ENCODE measurements at regions not wholly inside any gene's neighbourhood (a gene's known extent, or its start where the extent isn't known, plus 50 kb on each side); places are given as distances from the start of the nearest gene placed in this dataset.
"Not testable (repeated sequence)": the region's sequence is repeated elsewhere in the genome, so short reads cannot be mapped to it uniquely, and the experiment has no call there.

DNA sequence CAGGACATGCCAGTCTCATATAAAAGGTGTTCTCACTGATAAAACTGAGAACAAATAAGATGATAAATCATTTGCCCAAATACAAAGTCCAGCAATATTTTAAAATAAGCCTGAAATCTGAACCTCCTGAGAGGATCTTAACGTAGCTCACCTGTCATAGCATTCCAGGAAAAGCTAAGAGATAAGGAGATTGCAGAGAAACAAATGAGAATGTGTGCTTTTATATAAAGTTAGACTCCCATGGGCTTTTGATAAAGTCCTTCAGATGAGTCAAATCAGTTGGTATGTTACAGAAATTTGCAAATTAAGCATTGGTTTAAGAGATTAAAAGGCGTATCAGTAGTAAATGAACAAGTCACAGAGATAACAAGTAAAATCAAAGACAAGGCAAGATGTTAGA, 452.9 kb upstream of the CHAC2 start:
- no peak overlapping the region for H3K4me3 ChIP-seq (ENCODE audit: low read depth, low read length)
- DNase-seq (ENCODE audit: low read depth), result no peak

DNA sequence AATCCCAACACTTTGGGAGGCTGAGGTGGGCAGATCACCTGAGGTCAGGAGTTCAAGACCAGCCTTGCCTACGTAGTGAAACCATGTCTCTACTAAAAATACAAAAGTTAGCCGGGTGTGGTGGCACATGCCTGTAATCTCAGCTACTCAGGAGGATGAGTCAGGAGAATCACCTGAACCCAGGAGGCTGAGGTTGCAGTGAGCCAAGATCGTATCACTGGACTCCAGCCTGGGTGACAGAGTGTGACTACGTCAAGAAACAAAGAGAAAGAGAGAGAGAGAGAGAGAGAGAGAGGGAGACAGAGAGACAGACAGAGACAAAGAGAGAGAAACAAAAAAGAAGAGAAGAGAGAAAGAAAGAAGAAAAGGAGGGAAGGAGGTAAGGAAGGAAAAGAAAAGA, 454.0 kb upstream of the CHAC2 start:
- not testable (repeated sequence) for H3K4me3 ChIP-seq (ENCODE audit: low read depth, low read length); DNase-seq (ENCODE audit: low read depth)

DNA sequence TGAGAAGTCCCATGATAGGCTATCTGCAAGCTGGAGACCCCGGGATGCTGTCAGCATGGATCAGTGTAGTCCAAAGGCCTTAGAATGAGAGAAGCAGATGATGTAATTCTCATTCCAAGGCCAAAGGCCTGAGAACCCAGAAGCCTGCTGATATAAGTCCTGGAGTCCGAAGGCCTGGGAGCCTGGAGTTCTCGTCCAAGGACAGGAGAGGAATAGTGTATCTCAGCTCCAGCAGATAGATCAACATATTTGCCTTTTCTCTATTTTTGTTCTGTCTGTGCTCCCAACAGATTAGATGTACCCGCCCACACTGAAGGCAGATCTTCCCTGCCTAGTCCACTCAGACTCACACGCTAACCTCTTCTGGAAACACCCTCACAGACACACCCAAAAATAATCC, 454.9 kb upstream of the CHAC2 start:
- H3K4me3 ChIP-seq (ENCODE audit: low read depth, low read length), result no peak overlapping the region
- no peak for DNase-seq (ENCODE audit: low read depth)

DNA sequence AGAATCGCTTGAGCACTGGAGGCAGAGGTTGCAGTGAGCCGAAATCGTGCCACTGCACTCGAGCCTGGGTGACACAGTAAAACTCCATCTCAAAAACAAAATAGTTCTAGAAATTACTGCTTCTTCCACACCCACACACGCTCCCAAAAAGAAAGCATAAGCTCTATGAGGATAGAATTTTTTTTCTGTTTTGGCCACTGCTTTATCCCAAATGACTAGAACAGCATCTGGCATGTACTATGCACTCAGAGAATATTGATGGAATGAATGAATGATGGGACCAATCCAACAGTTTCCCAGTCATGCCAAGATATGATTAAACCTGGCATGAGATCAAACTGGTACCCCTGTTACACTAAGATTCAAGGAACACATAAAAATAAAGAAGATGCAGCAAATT, 455.4 kb upstream of the CHAC2 start:
- H3K4me3 ChIP-seq (ENCODE audit: low read depth, low read length), result no peak overlapping the region
- no peak for DNase-seq (ENCODE audit: low read depth)

DNA sequence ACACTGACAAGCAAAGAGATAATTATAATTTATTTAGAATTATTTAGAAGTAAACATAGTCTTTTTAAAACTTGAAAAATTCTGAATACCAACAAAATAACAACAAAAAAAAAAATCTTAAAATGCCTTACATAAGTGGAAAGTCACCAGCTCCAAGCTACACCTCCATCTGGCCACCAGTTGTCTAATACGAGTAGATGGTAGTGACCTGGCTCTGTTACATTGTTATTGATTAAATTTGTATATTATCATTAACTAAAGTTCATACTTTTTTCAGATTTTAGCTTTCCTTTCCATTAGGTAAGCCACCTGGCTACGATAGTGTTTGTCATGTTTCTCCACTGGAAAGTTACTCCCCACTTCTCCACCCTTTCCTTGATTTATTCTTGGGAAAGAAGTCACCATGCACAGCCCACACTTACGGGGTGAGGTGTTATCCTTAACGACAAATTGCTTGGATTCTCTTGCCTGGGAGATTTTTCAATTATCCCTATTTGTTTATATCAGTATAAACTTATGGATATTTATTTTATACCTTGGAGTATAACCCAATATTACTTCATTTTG, 464.5 kb upstream of the CHAC2 start:
- no peak for DNase-seq (ENCODE audit: low read depth)
- H3K4me3 ChIP-seq (ENCODE audit: low read depth, low read length), result no peak overlapping the region

DNA sequence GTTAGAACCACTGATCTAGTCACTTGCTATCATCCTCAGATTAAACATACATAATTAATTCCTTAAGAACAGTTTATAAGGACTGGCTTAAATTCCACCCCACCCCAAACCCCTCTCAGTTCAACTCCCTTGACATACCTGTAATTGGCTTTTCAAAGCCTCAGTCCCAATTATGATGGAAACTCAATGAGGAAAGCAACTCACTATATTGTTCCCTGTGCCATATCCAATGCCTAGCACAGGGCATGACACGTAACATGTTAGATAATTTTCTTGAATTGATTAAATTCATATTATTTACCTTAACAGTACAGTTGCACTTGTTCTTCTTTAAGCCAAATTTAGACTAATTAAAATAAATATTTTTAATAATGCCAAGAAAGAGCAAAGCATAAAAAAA, 465.1 kb upstream of the CHAC2 start:
- DNase-seq (ENCODE audit: low read depth), result no peak
- H3K4me3 ChIP-seq (ENCODE audit: low read depth, low read length), result no peak overlapping the region

DNA sequence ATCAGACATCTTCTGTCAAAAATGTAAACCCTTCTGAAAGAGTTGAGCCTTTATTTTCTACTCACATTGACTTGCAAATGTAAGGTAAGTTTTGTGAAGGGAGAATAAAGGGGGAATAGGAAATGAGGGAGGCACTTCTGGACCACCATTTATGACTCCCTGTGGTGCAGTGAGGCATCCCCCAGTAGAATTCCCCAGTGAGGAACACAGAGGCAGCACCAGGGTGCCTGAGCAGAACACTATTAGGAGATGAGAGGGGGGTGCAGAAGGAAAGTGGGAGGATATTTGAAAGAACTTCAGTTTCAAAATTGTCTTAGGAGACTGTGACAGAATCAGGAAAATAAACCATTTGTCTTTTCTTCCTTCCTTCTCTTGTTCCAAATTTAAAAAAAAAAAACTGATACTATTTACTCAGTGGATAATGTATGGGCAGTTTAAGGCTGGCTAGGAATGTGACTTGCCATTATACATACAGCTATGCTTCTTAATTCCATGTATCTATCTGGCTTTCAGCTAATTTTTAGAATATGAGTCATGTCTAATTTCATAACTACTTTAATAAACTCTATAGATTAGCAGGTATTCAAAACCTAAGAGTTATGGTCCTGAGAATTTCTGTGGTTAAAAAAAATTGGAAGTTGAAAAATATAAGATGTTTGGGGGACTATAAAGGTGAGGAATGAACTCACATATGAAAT, 478.1 kb upstream of the CHAC2 start:
- no peak overlapping the region for H3K4me3 ChIP-seq (ENCODE audit: low read depth, low read length)
- no peak for DNase-seq (ENCODE audit: low read depth)

DNA sequence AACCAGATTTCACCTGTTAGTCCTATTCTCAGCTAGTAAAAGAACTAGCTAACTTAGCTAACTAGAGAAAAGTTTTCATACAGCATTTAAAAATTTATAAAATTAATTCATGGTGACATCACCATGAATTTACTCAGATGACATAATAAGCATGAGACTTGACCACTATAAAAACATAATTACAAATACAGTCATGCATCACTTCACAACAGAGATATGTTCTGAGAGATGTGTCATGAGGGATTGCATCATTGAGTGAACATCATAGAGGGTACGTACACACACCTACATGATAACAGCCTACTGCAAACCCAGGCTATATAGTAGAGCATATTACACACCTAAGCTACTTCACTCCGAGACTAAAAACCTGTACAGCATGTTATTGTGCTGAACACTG, 481.3 kb upstream of the CHAC2 start:
- peak; percentile 1 for DNase-seq (ENCODE audit: low read depth)
- H3K4me3 ChIP-seq (ENCODE audit: low read depth, low read length), result no peak overlapping the region

DNA sequence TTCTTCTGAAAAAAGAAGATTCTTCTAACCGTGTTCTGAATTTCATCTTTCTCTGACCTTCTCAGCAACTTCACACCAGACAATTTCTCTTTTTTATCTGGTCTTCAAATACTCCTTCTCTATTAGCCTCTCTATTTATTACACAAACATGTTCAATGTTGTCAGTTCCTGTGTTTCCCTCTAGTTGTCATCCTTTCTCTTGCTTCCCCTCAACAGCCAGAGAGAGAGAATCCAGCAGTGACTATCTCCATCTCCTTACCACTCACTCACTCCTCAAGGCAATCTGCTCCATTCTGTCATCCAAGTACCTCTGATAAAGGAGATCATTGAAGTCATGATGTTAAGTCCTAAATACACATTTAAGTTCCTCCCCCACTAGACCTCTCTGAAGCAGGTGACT, 491.9 kb upstream of the CHAC2 start:
- H3K4me3 ChIP-seq (ENCODE audit: low read depth, low read length), result no peak overlapping the region
- no peak for DNase-seq (ENCODE audit: low read depth)

DNA sequence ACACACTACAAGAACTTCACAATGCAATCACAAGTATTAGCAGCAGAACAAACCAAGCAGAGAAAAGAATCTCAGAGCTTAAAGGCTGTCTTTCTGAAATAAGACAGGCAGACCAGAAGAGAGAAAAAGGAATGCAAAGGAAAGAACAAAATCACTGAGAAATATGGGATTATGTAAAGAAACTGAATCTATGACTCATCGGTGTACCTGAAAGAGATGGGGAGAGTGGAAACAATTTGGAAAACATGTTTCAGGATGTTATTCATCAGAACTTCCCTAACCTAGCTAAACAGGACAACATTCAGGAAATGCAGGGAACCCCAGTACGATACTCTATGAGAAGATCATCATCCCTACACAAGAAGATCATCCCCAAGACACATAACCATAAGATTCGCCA, 499.0 kb upstream of the CHAC2 start:
- no peak for DNase-seq (ENCODE audit: low read depth)
- H3K4me3 ChIP-seq (ENCODE audit: low read depth, low read length), result no peak overlapping the region

DNA sequence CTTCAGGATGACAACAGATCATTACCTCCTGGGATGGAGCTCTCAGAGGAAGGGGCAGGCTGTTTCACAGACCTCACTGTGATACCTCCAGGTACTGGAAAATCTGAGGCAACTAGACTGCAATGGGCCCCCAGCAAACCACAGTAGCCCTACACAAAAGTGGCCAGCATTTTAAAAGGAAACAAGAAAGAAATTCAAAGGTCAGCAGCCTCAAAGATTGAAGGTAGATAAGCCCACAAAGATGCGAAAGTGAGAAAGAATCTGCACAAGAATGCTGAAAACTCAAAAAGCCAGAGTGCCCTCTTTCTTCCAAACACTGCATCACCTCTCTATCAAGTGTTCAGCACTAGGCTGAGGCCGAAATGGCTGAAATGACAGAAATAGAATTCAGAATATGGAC, 499.5 kb upstream of the CHAC2 start:
- DNase-seq (ENCODE audit: low read depth), result no peak
- no peak overlapping the region for H3K4me3 ChIP-seq (ENCODE audit: low read depth, low read length)

DNA sequence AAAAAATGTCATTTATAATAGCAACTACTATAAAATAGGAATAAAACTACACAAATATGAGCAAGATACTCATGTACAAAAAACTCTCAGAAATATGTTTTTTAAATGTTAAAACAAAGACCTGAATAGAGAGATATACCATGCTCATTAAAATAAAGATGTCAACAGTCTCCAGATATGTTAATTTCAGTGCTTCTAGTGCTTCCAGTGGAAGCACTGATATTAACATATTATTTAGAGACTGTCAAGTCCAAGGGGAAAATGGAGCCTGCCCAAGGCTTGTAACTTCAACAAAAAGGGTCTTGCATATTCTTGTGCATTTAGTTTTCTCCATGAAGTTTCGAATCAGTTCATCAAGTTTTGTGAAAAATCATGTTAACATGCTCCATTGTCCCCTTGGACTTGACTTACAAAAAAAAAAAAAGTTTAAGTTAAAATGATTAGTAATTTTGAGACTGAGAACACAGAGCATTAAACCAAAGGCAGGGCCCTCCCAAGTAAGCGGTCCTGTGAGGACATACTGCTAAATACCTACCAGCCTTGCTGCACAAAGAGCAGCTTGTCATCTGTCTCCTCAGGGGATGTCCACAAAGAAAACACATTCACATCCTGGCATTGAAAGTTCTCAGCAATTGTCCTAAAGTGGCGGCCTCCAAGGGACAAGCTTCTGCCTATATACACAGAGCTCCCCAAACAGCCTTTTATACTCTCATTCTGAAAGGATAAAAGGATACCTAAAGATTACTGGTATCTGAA, 501.9 kb upstream of the CHAC2 start:
- no peak for DNase-seq (ENCODE audit: low read depth)

DNA sequence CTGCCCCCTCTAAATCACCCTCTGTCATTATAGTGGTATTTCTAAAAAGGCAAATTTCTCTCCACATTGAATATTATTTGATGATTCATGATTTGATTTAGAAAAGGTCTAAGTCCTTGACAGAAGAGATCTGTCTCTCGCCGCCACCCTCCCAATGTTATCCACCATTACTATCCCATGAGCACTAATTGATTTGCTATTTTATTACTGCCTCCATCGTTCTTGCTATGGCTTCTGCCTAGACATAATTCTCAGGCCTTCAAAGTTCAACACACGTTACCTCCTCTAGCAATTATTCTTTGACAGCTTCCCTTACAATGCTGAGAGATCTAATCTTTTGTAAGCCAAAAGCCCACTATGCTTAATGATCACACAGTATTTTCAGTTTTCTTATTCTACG, 507.0 kb upstream of the CHAC2 start:
- DNase-seq (ENCODE audit: low read depth), result no peak
- no peak overlapping the region for H3K4me3 ChIP-seq (ENCODE audit: low read depth, low read length)

More for the DNA sequence above, 501.9 kb upstream of the CHAC2 start:
- no peak overlapping the region for H3K4me3 ChIP-seq (ENCODE audit: low read depth, low read length)

DNA sequence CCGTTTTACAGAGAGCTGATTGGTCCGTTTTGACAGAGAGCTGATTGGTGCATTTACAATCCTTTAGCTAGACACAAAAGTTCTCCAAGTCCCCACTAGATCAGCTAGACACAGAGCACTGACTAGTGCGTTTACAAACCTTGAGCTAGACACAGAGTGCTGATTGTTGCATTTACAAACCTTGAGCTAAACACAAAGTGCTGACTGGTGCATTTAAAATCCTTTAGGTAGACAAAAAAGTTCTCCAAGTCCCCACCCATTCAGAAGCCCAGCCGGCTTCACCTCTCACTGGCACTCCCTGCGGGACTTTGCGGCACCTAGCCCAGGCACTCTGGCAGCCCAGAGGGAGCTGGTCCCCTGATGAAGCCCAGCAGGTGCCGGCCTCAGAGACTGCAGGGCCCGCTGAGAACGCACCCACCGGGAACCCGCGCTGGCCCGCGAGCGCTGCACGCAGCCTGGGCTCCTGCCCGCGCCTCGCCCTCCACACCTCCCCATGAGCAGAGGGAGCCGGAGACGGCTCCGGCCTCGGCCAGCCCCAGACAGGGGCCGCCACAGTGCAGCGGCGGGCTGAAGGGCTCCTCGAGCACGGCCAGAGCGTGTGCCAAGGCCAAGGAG, 508.1 kb upstream of the CHAC2 start:
- DNase-seq (ENCODE audit: low read depth), result no peak
- no peak overlapping the region for H3K4me3 ChIP-seq (ENCODE audit: low read depth, low read length)

DNA sequence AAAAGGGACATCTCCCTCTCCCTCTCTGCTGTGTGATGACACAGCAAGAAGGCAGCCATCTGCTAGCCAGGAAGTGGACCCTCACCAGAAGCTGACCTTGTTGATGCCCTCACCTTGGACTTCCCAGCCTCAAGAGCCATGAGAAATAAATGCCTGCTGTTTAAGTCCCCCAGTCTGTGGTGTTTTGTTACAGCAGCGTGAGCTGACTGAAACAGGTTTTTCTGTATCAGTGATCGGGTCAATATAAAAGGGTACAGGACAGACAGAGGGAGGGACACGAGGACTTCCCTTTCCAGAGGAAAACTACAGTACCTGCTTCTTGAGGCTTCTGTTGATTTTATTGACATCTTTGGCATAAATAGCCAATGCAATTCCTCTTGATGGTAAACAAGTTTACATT, 510.3 kb upstream of the CHAC2 start:
- no peak for DNase-seq (ENCODE audit: low read depth)
- no peak overlapping the region for H3K4me3 ChIP-seq (ENCODE audit: low read depth, low read length)

DNA sequence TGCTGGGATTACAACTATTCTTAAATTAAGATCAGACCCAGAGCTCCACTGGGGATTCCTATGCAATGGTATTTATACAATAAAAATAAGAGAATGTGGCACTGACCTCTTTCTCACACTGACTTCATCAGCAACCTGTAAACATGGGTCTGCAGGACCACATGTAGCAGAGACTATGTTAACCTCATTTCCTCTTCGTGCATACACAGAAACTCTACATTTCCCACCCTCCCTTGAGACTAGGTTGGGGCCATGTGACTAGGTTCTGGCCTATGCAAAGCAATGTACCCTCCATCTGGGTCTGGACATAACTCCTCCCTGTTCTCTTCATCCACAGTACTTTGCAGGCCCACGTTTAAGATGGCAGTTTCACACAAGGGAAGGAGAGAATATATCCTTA, 514.4 kb upstream of the CHAC2 start:
- no peak overlapping the region for H3K4me3 ChIP-seq (ENCODE audit: low read depth, low read length)
- DNase-seq (ENCODE audit: low read depth), result no peak

DNA sequence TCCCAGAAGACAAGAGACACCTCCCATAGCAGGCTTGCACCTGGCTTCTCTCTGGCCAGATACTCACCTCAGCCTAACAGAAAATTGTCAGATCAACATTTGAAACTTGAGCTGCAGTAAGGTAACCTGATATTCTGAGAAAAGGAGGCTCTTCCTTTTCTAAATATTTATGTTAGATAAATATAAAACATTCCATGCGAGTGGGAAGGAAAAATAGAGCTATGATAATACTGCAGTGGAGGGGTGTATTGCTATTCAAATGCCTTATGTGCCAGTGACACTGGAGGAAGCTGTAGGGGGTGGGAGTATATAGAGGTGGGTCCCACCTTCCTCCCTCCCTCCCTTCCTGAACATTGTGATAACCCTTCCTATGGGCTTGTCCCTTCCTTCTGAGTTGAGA, 515.5 kb upstream of the CHAC2 start:
- no peak for DNase-seq (ENCODE audit: low read depth)
- no peak overlapping the region for H3K4me3 ChIP-seq (ENCODE audit: low read depth, low read length)

DNA sequence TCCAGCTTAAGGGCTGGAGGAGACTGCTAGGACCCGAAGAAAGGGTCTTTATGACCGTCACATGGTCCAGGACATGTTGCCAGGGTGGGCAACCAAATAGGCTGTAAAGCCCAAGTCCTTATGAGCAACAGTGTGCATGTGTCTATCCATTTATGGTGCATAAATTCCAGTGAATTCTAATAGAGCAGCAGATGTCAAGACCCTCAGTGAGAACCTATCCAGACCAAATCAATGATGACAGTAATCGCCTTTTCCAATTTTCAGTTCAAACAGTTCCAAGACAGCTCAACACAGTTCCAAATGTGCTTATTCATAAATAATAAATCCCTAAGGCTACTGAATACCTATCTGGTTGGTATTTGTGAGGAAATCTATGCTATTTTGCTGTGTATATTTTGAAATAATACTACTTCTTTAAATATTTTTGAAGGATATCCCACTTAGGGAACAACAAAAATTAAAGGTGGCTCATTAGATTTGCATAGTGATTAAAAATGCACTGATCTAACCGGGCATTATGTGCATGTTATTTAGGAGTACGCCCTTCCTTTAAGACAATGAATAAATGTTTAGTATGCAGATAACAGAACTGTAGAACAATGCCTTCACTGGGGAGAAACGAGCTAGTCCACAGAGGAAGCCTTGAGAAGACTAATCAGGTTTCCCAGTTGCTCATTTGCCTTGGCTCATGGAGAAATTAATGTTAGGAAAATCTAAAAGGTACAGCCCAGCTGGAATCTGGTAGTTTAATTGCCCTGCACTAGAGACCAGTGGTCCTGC, 519.5 kb upstream of the CHAC2 start:
- no peak for DNase-seq (ENCODE audit: low read depth)
- no peak overlapping the region for H3K4me3 ChIP-seq (ENCODE audit: low read depth, low read length)

DNA sequence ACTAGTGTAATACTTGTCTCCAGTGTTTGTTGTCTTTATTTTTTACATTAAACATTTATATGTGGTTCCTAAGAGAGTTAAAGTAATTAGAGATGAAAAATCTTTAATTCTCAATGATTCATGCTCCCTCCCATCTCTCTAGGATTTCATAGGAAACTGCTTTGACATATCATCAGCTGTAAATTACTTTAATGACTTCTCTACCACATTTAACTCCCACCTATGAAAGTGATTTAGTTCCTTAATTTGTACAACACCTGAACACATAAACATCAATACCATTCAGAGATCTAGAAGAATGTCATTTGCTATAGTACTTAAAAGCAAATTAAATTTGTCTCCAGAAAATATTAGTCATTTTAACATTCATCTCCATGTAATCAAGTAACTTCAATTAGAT, 524.2 kb upstream of the CHAC2 start:
- DNase-seq (ENCODE audit: low read depth), result no peak
- H3K4me3 ChIP-seq (ENCODE audit: low read depth, low read length), result no peak overlapping the region

DNA sequence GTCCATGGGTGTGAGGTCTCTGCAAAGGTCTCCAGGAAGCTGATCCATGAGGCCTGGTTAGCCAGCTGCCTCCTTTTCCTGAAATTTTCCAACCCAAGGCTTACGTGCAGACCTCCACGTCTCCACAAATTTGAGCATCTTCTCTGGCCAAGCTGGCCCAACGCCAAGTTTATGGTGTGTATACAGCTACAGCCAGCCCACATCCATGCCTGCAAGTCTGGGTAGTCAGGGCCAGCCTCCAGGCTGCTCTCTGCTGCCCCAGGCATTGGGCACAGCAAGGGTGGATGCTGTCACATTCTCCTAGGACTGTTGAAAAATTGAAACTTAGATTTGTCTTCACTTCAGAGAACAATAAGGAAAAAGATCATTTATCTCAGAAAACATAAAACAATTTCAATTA, 525.5 kb upstream of the CHAC2 start:
- no peak for DNase-seq (ENCODE audit: low read depth)
- no peak overlapping the region for H3K4me3 ChIP-seq (ENCODE audit: low read depth, low read length)
